ENCODE measurements at regions not wholly inside any gene's neighbourhood (a gene's known extent, or its start where the extent isn't known, plus 50 kb on each side); places are given as distances from the start of the nearest gene placed in this dataset.

- TF ChIP-seq, protein P1, sequence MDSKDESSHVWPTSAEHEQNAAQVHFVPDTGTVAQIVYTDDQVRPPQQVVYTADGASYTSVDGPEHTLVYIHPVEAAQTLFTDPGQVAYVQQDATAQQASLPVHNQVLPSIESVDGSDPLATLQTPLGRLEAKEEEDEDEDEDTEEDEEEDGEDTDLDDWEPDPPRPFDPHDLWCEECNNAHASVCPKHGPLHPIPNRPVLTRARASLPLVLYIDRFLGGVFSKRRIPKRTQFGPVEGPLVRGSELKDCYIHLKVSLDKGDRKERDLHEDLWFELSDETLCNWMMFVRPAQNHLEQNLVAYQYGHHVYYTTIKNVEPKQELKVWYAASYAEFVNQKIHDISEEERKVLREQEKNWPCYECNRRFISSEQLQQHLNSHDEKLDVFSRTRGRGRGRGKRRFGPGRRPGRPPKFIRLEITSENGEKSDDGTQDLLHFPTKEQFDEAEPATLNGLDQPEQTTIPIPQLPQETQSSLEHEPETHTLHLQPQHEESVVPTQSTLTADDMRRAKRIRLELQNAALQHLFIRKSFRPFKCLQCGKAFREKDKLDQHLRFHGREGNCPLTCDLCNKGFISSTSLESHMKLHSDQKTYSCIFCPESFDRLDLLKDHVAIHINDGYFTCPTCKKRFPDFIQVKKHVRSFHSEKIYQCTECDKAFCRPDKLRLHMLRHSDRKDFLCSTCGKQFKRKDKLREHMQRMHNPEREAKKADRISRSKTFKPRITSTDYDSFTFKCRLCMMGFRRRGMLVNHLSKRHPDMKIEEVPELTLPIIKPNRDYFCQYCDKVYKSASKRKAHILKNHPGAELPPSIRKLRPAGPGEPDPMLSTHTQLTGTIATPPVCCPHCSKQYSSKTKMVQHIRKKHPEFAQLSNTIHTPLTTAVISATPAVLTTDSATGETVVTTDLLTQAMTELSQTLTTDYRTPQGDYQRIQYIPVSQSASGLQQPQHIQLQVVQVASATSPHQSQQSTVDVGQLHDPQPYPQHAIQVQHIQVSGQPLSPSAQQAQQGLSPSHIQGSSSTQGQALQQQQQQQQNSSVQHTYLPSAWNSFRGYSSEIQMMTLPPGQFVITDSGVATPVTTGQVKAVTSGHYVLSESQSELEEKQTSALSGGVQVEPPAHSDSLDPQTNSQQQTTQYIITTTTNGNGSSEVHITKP (CRISPR knock-in tag; IDR thresholded peaks at IDR 0.05; ENCODE audit: low read depth) = peak; percentile 80
- TF ChIP-seq, protein P2, sequence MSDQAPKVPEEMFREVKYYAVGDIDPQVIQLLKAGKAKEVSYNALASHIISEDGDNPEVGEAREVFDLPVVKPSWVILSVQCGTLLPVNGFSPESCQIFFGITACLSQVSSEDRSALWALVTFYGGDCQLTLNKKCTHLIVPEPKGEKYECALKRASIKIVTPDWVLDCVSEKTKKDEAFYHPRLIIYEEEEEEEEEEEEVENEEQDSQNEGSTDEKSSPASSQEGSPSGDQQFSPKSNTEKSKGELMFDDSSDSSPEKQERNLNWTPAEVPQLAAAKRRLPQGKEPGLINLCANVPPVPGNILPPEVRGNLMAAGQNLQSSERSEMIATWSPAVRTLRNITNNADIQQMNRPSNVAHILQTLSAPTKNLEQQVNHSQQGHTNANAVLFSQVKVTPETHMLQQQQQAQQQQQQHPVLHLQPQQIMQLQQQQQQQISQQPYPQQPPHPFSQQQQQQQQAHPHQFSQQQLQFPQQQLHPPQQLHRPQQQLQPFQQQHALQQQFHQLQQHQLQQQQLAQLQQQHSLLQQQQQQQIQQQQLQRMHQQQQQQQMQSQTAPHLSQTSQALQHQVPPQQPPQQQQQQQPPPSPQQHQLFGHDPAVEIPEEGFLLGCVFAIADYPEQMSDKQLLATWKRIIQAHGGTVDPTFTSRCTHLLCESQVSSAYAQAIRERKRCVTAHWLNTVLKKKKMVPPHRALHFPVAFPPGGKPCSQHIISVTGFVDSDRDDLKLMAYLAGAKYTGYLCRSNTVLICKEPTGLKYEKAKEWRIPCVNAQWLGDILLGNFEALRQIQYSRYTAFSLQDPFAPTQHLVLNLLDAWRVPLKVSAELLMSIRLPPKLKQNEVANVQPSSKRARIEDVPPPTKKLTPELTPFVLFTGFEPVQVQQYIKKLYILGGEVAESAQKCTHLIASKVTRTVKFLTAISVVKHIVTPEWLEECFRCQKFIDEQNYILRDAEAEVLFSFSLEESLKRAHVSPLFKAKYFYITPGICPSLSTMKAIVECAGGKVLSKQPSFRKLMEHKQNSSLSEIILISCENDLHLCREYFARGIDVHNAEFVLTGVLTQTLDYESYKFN (CRISPR knock-in tag; conservative IDR thresholded peaks at IDR 0.05) = peak; percentile 98
- no peak for TF ChIP-seq CBX1 (IDR thresholded peaks at IDR 0.05; ENCODE audit: low read depth)
- TF ChIP-seq ZBTB38 (CRISPR knock-in tag; IDR thresholded peaks at IDR 0.05) = no peak
- TF ChIP-seq THYN1 (CRISPR knock-in tag; IDR thresholded peaks at IDR 0.05; ENCODE audit: borderline replicate concordance, low read depth) = no peak
- no peak for TF ChIP-seq ZNF333 (CRISPR knock-in tag; IDR thresholded peaks at IDR 0.05; ENCODE audit: borderline replicate concordance)
- TF ChIP-seq MIXL1 (CRISPR knock-in tag; IDR thresholded peaks at IDR 0.05) = peak; percentile 100
- peak; percentile 65; the same call in 1 of the 2 replicates for TF ChIP-seq MYC (CRISPR knock-in tag; IDR thresholded peaks at IDR 0.05; ENCODE audit: borderline replicate concordance)
- no peak for TF ChIP-seq ZNF33A (CRISPR knock-in tag; IDR thresholded peaks at IDR 0.05; ENCODE audit: borderline replicate concordance)
- no peak for TF ChIP-seq ZBTB49 (CRISPR knock-in tag; IDR thresholded peaks at IDR 0.05; ENCODE audit: borderline replicate concordance)
- TF ChIP-seq NFATC3 (CRISPR knock-in tag; IDR thresholded peaks at IDR 0.05) = no peak
- TF ChIP-seq RXRB (CRISPR knock-in tag; IDR thresholded peaks at IDR 0.05; ENCODE audit: borderline replicate concordance) = peak; percentile 93
- no peak for TF ChIP-seq ATM (IDR thresholded peaks at IDR 0.05; ENCODE audit: borderline replicate concordance)
- TF ChIP-seq PAX8 (CRISPR knock-in tag; IDR thresholded peaks at IDR 0.05; ENCODE audit: borderline replicate concordance) = no peak
- peak; percentile 64 for TF ChIP-seq SP5 (CRISPR knock-in tag; IDR thresholded peaks at IDR 0.05; ENCODE audit: borderline replicate concordance, low read depth)
- TF ChIP-seq GATA4 (IDR thresholded peaks at IDR 0.05; ENCODE audit: borderline replicate concordance, low read depth) = peak; percentile 98
- no peak for TF ChIP-seq ZNF101 (CRISPR knock-in tag; IDR thresholded peaks at IDR 0.05; ENCODE audit: borderline replicate concordance, low read depth)
- peak; percentile 68 for TF ChIP-seq ZFX (CRISPR knock-in tag; IDR thresholded peaks at IDR 0.05; ENCODE audit: low read depth)
- no peak for TF ChIP-seq ZNF274 (CRISPR knock-in tag; IDR thresholded peaks at IDR 0.05)
- no peak; the same call in 2 of the 3 replicates for TF ChIP-seq MXI1 (IDR thresholded peaks at IDR 0.05; ENCODE audit: borderline replicate concordance, low read depth, low read length)
- TF ChIP-seq TBL1XR1 (IDR thresholded peaks at IDR 0.05; ENCODE audit: borderline replicate concordance, low read length, partially characterized antibody) = peak; percentile 51
- no peak for TF ChIP-seq ATF7-NPFF (CRISPR knock-in tag; IDR thresholded peaks at IDR 0.05; ENCODE audit: low read depth)
Measured at GRCh38 chr1:9435153-9435636, 104.1 kb upstream of the SLC25A33 start (continued).
